GM18499 (cell line): ENCODE measurements at regions not wholly inside any gene's neighbourhood (a gene's known extent, or its start where the extent isn't known, plus 50 kb on each side); places are given as distances from the start of the nearest gene placed in this dataset.

Source experiments
- ATAC-seq: cut with Tn5 transposase; IDR thresholded peaks from one replicate; pipeline ENCODE4 v1.9.1; 2021; ENCODE audit warnings: moderate number of reproducible peaks; ENCODE audit not compliant: insufficient read depth, unreplicated experiment

DNA sequence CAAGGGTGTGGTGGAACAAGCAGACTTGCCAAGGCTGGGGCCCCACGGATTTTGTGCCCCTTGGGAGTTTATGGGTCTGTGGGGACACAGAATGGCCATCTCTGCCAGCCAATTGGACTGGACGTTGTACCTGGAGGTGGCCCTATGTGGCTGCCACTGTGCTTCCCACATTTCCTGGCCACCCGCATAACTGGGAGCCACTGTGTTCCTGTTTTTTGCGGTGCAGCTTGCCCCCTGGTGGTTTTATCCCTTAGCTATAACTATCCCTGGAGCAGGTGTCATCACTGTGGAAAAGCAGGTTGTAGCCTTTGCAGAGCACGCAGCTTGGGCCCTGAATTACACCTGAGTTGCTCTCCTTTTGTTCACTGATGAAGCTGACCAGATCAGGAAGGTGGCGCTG, 306.3 kb downstream of the ZPLD1 start:
- ATAC-seq = no peak

DNA sequence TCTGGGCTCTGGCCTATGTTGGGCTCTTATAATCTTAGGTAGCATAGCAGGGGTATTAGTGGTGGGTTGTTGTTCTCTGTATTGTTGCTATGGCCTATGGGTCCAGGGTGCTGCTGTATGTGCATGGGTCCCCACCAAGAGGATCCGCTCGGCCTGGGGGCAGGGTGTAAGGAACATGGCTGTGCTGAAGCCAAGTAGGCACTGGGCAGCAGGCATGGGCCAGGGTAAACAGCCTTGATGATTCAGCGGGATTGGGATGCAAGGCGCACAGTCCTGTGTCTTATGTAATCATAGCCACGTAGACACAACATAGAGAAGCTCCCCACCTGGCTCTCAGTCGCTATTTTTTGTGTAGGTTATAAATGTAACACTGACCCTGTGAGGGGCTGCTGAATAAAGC, 306.9 kb downstream of the ZPLD1 start:
- no peak for ATAC-seq

DNA sequence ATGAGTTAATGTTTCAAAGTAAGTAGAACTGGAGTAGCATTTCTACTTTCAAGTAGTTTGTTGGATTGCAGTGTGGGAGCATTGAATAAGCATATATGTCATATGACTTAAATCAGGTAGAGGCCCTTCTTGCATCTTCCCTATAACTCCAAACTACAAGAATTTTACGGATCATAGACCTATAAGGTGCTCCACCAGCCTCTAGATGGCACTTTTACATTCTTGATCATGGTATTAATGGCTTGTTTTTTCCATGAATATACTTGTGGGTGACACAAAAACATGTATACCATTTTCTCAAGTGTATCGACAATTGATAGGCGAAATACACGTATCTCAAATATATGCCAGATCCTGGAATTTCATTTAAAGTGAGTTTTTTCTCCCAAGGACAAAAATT, 311.1 kb downstream of the ZPLD1 start:
- ATAC-seq = no peak

DNA sequence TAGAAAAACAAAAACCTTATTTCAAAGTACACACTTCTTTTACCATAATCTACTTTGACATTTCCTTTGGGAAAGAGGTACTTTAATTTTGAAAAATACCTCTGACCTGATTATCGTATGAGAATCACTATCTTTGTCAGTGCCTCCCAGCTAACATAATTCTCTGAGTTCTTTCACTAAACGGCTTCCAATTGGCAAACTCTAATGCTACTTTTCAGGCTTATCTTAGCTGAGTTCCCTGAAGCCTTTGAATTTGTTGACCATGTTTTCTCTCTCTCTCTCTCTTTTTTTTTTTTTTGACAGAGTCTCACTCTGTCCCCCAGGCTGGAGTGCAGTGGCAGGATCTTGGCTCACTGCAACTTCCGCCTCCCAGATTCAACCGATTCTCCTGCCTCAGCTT, 312.8 kb downstream of the ZPLD1 start:
- no peak for ATAC-seq

DNA sequence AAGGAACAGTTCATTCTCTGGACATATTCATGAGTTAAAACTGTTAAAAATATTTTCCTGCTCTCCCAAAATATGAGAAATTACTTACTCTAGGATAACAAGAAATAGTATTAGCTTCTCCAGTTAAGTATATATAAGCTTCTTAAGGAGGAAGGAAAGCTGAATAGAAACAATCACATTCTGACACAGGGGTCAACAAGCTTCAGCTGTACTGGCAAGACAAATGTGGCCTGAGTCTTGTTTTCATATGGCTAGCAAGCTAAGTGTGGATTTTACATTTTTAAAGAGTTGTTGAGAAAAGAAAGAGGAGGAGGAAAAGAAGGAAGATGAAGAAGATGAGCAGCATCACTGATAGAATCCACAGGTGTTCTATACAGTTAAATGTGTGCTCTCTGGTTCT, 313.8 kb downstream of the ZPLD1 start:
- no peak for ATAC-seq

DNA sequence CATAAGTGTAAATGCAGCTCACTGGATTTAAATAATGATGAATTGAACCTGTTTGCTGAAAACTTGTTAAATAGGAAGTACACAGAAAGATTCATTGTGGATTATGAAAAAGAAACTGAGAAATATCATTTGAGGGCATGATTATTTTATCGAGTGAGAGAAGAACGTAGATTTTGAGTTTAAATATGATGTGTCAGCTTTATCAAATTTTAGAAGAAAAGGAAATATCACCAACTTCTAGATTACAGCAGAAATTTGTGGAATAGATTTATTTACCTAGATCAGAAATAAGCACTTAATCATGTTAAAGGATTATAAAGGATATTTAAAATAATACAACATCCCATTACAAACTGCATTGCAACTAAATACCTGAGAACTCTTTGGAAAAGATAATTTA, 315.5 kb downstream of the ZPLD1 start:
- no peak for ATAC-seq

DNA sequence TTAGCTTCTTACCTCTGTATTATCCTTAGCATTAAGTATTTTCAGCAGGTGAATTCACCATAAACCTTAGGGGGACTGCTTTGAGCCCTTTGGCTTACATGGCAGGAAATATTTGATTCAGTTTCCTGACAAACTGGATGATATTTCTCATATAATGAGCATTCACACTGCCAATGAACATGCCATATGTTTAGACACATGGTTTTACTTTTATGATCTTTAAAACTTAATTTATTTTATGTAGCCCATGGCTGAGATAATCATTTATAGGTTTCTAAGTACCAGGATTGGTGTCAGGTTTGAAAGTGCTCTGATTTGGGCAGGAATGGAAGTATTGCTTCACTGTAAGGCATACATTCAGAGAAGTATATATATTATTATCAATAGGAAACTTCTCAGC, 319.1 kb downstream of the ZPLD1 start:
- no peak for ATAC-seq

DNA sequence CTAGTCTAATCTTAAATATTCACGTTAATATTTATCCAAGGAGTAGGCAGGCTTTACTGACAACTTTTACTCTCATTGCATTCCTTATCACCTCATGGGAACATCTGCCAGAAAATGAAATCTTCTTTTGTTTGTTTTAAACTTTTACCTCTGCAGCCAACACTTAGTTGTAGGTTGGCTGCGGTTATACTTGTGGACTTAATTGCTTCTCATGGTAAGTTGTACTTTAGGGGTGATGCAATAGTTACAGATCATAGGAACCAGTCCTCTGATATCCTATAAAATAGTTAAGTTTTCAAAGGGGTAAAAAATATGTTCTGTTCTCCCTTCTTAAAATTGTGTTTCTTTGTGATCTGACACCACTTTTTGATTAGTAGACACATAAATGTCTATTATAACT, 321.9 kb downstream of the ZPLD1 start:
- no peak for ATAC-seq

DNA sequence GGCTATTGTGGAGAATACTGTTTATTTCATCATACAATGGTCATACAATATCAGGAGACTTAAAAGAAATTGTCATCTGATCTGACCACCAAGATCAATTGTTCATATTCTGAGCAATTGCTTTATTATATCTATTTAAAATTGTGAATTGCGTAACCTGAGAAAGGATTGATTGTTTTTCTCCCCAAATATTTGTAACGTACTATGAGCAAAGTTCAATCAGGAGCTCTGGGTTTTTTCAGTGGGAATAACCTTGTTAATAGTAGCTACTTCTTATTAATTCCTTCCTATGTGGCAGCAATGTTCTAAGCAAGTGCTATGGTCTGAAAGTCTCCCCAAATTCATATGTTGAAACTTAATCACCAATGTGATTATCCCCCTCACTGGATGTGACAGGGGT, 323.1 kb downstream of the ZPLD1 start:
- ATAC-seq = no peak

DNA sequence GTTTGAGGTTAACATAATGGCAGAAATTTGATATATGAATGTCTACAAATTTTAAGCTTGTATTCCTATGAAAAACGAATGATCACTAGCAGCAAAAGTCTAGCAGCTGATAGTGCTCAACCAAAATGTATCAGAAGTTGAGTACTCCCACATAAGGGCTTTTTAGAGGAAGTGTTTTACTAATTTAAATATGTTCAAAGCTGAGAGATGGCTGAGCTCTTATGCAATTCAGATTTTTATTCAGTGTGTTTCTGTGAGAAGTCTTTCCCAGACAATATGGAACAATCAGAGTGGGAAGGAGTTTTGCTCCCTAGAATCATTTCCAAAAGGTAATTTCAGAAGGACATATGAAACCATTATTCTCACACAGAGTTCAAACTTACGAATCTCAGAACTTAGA, 327.0 kb downstream of the ZPLD1 start:
- ATAC-seq = no peak

DNA sequence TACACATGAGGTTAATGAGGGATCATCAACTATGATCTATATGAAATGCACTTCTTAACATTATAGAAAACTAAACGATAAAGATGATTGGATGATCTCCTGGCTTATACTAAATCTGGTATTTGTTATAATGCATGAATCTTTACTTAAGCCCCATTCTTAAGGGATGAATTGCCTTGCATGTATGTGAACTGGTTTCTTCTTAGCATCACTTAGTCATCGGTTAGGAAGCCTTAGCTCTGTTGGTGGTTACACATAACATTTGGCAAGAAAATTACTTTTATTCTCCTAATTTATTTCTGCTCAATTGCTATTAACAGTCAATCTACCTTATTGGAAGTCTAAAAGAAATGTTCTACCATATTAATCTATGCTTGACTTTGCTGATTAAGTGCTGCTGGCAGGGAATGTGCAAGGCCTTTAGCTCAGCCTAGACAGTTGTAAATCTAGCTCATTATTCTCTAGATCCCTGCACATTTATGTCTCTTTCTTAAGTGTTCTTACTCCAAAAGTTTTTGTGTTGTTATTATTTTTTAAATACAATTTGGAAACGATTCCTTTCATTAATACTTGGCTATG, 356.0 kb downstream of the ZPLD1 start:
- no peak for ATAC-seq

DNA sequence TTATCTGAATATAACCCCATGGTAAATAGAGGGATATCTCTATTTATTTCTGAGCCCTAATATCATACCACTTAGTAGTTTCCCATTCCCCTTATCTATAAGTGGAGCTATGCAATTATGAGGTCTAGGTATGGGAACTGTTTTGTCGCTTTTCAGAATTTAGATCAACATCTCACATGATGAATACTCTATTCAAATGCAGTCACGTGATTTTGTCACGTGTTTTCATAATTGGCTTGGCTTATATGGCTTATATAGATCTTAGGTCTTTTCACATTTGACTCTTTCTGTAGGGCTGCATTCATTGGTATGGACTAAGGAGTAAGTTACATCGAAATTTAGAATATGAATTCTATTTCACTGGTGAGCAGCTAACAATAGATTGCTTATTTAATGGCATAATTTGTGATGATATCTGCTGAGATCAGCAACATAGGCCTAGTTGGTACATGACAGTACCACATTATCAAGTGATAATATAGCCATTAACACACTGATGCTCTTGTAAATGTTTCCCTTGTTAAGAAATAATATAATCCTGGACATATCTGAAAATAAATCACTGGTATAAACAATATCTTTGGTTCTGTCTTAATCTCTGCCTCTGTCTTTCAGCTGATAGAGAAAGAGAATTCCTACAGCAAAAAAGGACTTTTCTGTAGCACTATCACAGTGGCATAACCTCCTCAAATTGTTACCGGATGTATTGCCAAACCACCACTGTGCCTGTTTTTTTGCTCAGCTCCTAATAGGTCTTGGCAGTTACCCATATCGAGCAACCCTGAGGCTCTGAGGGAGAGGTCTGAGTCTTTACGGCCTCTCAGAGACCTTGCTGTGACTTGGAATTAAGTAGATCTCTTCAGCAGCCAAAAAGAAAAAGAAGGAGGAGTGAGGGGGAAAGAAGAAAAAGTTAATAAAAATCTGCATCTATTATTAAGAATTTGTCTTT, 357.1 kb downstream of the ZPLD1 start:
- ATAC-seq = no peak

DNA sequence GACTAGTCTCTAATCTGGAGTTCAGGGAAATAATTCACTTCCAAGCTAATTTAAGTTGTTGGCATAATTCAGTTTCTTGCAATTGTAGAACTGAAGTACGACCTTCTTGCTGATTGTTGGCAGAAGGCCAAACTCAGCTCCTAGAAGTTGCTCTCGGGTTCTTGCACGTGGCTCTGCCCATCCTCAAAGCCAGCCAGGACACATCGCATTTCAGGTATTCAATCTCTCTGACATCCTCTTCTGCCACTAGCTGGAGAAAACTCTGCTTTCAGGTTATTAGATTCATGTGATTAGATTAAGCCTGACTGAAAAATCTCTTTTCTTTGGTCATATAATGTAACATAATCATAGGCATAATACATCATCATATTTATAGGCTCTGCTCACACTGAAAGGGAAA, 362.0 kb downstream of the ZPLD1 start:
- ATAC-seq = no peak

DNA sequence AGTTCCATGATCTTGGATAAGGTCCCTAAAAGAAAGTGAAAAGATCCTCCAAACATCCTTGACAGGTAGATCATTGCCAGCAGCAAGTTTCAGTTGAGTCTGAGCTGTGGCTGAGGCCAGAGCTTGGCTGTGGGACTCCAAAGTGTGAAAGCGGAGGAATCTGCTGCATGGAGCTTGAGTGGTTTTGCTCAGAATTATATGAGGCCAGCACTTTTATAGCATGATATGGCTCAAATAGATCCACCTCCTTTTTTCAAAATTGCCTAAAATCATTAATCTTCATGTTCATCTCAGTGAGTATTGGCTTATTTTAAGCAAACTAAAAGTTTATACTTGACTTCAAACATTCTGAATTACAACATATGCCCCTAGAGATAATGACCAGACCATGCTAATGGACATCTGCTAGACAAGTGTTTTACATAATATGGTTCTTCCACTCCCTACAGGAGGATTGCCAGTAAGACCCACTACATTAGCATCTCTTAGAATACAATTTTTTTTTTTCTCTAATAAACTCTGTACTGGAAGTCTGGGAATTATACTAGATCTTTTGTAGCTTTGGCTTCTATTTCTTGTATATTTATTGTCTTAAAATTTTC, 368.1 kb downstream of the ZPLD1 start:
- no peak for ATAC-seq

DNA sequence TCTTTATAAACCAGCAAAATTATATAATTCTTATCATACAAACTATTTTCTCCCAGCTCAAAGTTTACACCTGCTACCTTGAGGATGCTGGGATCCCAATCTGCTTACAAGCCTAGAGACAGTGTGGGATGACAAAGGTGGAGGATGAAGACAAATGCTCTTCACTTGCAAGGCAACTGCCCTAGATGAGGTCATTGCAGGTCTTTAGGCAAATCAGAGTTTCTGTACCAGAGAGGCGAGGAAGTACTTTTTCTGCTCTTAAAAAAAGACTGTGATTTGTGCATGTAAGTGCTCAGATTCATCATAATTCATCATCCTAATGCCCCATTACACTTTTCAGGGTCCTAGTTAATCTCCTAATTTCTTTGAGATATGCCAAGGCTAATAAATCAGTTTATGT, 376.1 kb downstream of the ZPLD1 start:
- no peak for ATAC-seq

DNA sequence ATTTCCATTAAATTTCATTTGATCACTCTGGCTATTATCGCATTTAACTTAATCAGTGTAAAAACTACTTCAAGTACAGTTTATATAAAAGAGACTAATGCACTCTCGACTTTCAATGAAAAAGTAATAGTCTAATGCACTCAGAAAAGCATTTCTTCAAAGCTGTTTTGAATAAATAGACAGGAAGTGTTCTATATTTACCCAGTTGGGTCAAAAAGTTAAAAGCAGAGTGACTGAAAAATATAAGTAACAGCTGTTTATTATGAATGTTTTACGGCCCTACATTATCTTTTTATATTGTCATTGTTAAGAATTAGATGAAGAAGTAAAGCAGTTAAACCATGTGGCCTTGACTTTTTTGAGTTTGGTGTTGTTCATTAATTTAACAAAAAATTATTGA, 391.8 kb downstream of the ZPLD1 start:
- no peak for ATAC-seq

DNA sequence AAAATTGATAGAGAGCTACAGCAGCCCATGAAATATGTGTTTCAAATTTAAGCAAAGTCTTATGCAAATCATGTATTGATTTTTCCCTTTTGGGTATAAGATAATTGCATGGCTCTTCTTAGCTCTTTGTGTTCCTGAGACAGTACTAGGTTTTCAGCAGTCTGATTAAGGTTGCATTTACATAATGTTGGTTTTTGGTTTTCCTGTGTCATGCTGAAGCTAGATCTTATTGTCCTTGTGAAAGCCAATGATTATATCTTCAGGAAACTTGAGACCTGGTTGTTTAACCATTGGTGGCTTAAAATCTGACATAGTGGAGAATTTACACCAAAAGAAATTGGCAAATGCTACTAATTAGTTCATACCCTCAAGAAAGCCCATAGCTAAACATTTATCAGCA, 392.6 kb downstream of the ZPLD1 start:
- ATAC-seq = no peak

DNA sequence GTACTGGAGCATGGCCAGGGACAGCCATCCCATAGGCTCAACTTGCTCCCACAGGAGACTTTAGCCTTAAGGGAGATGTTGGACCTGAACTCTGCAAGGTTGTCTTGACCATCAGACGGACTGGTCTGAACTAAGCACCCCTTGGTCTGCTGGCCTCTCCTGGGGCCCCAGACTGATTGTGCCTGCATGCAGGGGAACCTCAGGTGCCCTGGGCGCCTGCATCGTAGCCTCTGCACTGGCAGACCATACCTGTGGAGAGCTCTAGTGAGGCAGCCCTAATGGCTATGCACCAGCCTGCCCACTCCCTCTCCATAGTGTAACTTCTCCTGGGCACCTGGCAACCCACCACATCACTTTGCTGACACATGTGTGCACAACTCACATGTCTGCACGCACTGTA, 395.6 kb downstream of the ZPLD1 start:
- ATAC-seq = no peak

DNA sequence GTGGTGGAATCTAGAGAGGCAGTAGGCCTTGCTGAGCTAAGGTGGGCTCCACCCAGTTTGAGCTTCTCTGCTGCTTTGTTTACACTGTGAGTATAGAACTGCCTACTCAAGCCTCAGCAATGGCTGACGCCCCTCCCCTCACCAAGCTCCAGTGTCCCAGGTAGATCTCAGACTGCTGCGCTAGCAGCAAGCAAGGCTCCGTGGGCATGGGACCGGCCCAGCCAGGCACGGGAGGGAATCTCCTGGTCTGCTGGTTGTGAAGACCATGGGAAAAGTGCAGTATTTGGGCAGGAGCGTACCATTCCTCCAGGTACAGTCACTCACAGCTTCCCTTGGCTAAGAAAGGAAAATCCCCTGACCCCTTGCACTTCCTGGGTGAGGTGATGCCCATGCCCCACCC, 407.1 kb downstream of the ZPLD1 start:
- no peak for ATAC-seq

DNA sequence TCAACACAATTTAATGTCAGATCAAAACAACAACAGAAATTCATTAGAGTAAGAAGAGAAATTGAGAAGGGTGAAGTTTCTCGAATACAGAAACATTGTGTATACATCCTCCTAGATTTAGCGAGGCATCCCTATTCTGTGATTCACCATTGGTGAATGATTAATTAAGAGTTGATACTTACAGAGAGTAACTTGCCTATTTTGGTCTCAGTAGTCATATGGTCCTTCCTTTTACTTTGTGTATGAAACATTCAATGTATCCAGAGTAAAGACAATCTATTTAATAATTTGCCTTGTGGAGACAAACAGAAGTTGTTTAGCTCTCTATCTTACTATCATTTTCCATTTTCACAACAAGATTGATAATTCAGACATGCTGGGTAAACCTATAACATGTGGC, 432.0 kb downstream of the ZPLD1 start:
- no peak for ATAC-seq

DNA sequence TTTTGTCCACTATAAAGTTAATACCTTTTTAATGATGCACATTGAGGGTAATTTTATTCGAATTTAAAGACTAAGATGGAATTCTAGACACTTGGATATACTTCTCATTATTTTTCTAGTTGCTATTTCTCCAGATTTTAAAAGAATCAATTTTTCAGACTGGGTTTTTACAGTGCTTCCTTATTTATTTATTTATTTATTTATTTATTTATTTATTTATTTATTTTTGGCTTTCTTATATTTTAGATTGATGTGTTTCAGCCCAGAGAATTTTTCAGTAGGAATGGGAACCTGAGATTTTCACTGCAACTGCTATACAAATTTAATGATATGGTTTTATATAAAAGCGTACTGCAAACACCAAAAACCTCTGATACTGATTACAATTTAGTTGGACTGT, 448.7 kb downstream of the ZPLD1 start:
- ATAC-seq = no peak

DNA sequence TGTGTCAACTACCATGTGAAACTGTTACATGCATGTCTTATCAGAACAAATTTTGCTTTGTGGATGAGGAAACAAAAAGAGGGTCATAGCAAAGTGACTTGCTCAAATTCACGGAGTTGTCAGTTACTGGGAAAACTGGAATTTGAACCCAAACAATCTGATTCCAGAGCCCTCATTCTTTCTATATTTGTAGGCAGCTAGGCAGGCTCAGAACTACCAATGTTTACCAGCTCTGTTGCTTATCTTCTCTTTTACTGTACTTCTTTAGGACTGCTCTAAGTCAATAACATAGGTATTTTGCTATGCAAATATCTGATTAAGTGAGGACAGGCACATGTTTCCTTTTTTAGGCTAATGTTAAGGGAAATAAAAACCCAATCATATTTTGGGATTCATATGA, 450.5 kb downstream of the ZPLD1 start:
- no peak for ATAC-seq
